ENCODE measurements at regions not wholly inside any gene's neighbourhood (a gene's known extent, or its start where the extent isn't known, plus 50 kb on each side); places are given as distances from the start of the nearest gene placed in this dataset.
"Not testable (repeated sequence)": the region's sequence is repeated elsewhere in the genome, so short reads cannot be mapped to it uniquely, and the experiment has no call there.

DNA sequence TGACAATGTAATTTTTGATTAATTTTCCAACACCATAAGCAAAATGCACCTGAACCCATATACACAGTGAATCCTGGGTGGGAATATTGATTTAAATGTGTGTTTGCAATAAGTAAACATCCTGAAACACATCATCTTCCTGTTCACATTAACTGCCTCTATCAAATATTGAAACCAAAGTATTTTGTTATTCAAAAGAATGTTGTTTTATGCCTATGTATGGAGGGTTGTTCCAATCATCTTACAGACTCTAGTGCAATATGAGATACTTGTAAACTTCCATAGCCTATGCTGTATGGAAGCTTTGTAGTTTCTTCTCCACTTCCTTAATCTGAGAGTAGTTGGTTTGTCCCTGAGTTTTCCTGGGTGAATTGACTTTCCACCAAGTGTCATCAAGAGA is 105.4 kb upstream of the SLC7A11 start:
- DNase-seq: no peak

DNA sequence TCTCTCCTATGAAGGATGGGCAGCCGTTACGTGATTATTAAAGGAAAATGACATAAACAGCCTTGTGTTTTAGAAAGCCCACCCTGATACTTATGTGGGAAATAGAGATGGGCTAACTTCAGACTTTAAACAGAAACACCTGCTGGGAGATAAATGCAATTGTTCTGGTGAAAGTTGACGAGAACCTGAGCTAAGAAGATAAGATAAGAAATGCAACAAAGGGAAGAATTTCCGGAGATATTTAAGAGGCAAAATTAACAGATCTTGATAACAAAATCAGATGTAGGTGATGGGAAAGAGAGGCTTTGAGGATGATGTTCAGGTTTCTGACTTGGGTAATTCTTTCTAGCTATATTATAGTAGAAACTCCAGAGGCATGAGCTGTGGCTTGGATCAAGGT is 102.7 kb upstream of the SLC7A11 start:
- DNase-seq: no peak

DNA sequence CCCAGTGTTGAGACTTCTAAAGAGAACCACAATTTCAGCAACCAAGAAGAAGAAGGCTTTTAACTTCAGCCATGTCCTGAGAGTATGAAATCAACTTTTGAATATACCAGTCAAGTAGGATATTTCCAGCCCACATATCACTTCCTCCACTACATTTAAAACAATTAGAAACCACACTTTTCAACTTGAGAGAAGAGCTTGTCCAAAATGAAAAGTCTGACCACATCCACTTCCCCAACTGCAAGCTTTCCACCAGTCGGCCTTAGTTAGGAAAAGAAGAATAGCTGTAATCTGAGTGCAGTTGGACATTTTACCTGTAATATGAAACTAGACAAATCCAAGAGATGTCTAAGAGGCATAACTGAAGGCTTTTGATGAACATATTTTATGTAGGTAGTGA is 101.9 kb upstream of the SLC7A11 start:
- no peak for DNase-seq

DNA sequence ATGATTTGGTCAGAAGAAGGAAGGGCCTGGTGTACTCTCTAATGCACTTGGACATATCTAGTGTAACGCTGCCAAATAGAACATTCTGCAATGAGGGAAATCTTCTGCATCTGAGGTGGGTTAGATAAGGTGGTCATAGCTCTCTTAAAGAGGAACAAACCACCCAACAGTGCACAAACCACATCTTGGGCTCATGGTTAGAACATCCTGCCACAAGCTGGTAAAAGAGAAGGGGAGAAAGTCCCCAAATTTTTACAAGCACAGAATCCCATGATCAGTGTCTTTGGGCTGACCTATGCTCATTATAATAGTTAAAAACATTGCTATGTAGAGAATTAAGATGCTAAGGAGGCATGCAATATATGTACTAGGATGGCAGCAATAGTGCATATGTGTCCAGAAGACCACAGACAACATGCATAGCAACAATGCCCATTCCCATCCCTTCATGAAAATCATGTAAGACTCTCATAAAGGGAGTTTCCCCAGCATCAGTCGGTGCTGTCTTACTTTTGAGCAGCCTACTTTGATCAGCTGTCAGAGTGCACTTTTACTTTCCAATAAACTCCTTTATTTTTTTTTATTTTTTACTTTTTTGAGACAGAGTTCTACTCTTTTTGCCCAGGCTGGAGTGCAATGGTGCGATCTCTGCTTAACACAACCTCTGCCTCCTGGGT is 99.7 kb upstream of the SLC7A11 start:
- DNase-seq: no peak

DNA sequence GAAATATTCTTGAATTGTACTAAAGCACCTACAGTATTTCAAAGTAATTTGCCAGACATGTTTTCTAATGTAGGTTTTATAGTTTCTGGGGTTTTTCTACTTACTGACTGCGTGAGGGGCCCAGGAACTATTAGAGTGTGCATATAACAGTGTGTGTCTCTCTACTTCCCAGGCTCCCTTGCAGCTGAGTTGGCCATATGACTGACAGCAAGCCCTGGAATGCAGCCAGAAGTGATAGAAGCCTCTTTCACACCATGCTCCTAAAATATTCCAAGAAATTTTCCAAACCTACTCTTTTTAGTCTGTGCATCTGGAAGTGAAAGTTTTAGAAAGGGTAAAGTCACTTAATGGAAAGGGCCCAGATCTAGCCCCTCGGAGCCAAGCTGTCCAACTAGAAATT is 96.7 kb upstream of the SLC7A11 start:
- DNase-seq: no peak

DNA sequence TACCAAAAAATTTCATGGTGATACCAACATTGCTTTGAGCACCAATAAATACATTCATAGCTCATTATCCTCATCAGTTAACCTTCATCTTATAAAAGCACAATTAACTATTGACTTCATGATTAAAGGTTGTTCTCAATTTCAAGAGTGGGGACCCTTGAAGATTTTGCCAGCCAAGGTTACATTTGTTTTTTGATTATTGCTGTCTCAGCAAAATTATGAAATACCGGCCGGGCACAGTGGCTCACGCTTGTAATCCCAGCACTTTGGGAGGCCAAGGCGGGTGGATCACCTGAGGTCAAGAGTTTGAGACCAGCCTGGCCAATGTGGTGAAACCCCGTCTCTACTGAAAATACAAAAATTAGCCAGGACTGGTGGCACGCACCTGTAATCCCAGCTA is 96.1 kb upstream of the SLC7A11 start:
- not testable (repeated sequence) for DNase-seq

DNA sequence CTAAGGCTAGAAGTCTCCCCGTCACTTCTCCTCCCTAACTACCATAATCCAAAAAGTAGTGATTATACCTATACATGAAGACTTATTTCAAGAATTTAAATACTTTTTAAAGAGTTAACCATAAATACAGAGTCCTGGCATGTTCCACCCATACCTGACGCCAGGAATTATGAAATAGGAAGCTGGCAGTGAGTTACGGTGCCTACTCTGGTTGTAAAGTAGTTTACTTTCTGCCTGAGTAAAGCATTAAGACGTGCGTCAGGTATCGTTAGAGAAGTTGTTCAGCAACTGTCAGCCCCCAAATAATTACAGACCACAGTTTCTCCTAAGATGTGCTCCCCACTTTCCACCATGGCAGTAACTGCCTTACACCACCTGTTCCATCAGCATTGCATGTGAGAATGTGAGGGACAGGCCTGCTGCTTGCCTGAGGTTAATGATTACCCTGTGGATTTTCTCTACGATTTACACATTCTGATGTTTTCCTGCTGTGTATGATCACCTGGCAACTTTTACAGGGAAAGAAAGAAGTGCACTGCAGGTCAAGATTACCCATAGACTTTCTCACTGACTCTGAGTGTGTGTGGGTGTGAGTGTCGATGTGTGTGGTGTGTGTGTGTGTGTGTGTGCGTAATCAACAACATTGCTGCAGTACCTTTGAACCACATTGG is 92.3 kb upstream of the SLC7A11 start:
- DNase-seq: no peak

DNA sequence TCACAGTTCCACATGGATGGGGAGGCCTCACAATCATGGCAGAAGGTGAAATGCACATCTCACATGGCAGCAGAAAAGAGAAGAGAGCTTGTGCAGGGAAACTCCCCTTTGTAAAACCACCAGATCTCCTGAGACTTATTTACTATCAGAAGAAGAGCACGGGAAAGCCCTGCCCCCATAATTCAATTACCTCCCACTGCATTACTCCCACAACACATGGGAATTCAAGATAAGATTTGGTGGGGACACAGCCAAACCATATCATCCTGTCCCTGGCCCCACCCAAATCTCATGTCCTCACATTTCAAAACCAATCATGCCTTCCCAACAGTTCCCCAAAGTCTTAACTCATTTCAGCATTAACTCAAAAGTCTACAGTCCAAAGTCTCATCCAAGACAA is 90.3 kb upstream of the SLC7A11 start:
- not testable (repeated sequence) for DNase-seq

DNA sequence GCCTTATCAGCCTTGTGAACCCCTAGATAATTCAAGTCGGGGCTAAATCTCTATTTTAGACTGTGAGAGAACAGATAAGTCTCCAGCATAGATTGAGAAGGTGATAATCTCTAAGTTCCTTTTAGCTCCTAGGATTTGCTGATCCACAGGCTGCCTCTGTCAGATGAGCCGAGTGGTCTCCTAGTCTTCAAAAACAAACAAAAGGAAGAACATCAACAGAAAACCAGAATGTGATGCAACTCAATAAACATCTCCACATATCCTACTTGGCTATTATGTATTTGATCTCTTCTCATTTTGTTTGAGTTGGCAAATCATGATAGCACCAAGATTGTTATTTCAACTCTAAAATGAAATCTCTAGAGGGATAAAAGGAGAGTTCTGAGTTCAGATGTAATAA is 88.4 kb upstream of the SLC7A11 start:
- DNase-seq: no peak

DNA sequence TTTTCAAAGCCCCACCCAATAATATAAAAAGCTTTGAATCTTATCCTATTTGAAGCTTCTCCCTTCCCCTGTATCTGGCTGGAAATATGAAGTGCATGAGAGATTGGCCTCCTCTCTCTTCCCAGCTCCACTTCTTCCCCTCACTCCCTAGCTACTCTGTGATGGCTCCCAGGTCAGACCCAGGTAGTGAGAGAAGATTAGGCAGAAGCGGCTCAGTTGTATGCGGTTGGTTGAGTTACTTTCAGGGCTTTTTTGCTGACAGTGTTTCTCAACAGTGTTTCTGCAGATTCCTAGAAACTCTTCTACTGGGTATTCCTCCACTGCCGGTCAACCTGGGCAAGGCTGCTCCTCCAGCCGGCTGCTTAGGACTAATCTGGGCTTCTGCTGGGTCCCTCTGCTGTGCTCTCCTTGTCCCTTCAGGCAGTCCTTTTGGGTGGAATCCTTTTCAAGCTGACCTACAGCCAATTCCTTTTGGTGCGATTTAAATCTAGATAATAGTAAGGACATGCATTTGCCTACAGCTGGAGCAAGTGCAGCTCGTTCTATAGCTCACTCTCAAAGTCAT is 87.4 kb upstream of the SLC7A11 start:
- no peak for DNase-seq

DNA sequence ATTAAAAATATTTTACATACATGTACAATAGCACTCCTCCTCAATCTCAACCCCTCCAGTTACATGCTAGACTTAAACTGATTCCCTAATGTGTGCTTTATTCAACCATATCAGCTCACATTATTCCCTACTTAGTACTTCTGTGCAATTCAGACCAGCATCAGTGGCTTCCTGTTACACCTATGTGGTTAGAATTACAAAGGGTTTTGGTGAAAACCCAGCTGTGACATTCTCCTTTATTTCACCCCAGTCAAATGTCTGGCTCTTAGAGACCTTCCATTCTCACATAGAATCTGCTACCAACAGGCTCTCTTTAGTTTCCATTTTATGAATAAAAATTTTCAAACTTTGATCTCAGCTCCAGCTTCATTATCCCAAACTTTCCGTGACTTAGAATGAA is 85.2 kb upstream of the SLC7A11 start:
- no peak for DNase-seq

DNA sequence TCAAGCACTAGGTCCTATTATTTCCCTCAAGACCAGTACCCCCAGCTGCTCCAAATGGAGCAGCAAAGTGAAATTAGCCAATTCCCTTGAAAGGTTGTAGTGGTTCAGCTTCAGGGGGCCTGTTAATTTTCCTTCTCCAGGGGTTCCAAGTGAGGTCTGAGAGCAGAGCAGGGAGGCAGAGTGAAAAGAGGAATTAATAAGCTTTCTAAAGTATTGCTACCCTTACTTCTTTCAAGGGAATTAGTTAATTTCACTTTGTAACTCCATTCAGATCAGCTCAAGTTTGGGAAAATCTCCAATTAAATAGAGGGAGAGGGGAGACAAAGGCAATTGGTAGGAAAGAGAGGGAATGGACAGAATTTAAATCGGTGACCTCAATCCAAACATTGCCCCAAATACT is 78.7 kb upstream of the SLC7A11 start:
- DNase-seq: no peak

DNA sequence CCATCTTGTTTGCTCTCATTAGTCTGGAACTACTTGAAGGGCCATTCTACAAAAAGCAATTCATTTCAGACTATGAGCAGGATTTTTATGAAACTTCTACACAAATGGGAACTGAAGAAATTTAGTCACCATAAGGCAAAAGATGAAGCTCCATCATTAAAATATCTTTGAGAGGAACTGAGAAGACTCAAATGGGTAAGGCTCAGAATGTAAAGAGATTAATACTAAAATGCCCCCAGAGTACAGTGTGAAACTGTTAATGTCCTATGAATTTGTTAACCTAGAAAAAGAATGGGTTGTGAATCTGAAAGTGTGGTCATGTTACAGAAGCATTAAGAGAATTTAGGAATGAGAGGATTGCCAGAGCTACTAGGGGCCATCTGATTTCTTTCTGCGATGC is 77.9 kb upstream of the SLC7A11 start:
- no peak for DNase-seq

DNA sequence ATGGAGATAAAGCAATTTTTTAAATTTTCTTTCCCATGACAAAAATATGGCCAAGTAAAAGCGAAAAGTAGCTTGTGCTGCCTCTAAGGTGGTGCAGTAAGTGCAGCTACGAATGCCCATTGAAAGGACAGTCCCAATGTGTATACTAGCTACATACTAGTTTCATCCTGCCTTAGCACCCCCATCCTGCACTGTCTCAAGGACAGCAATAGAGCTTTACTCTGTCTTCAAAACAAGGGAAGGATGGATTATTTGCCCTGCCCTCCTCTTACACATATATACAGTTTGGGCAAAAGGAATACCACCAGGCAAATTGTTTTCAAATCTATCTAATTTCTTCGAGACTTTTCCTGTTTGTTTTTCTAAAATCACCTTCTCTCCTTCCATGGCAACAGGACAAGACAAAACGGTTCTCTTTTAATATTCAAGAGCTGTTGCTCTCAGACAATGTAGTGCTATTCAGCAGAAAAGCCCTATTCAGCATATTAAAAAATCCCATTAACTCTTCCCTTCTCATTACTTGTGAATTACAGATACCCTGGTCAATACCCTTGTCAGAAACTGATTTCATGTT is 75.1 kb upstream of the SLC7A11 start:
- DNase-seq: no peak

DNA sequence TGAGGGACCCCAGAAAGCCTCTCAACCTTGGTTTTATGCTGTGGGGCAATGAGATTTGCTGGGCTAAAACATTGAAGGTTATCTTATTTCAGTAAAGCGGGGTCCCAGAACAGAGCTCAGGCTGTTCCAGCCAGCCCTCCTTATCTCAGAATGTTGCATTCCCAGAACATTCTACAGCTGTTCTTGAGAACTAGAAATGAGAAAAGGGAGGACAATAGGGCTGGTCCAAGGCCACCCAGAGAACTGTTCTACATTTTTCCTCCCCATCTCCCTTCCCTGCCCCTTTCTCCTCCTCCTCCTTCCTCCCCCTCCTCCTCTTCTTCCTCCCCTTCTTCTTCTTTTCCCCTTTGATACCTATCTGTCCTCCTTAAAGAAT is 70.4 kb upstream of the SLC7A11 start:
- DNase-seq: no peak

DNA sequence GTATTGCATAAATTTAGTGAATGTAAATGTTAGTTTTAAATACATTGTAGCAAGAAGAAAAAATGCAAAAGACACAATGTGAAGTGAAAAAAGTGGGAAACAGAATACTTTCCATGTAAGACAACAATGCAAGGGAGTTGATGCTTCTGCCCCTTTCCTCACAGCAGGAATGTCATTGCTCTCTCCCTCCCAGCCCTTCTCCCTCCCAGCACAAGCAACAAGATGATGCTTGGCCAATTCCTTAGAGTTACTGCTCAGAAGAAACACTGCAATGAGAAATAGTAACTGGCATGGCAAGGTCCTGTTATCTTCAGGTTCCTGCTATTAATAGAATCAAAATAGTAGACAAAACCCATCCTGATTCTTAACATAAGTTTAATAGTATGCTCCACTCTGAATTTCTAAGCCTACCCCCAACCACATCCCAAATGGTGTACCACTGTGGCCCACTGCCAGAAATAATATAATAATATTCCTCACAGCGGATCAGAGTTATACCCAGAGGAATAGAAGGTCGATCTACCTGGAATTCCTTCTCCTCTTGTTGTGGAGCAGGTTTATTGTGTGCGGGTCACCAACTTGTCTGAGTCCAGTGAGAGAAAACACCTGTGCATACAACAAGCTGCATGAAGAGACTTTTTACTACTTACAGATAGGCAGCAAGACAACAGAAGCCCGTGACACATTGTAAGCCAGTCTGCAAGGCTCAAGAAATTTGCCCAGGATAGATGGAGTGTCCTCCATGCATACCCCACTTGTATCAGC is 69.8 kb upstream of the SLC7A11 start:
- no peak for DNase-seq

DNA sequence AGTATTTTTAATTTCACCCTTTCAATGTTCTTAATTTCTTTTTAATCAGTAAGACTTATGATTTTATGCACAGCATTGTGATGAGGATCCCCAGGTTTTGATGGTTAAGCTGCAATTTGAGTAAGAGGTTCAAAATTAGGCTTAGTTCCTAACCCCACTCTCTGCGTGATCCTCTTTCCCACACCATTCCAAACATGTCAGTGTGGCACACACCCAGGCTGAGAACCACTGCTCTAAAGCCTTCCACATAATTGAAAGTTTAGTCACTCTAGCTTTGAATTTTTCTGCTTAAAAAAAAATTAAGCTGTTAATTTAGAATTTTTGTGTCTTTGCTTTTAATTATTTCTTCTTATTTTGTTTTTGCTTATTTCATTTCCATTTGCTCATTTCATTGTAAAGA is 68.8 kb upstream of the SLC7A11 start:
- DNase-seq: no peak

DNA sequence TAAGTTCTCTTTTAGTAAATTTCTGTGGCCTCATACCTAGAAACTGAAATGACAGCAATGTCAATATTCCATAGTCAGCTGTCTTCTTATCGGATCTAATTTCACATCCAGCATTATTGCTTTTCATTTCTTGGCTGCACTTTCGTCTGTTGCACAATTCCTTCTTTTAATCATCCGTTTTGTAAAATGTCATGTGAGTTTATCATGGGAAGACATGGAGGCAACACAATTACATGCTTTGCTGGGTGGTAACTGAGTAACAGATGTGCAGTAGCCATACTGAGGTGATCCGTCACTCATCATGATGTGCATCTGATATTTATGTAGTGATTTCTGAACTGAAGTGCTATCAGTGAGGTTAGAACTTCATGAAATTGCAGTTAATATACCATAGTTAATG is 68.3 kb upstream of the SLC7A11 start:
- no peak for DNase-seq

DNA sequence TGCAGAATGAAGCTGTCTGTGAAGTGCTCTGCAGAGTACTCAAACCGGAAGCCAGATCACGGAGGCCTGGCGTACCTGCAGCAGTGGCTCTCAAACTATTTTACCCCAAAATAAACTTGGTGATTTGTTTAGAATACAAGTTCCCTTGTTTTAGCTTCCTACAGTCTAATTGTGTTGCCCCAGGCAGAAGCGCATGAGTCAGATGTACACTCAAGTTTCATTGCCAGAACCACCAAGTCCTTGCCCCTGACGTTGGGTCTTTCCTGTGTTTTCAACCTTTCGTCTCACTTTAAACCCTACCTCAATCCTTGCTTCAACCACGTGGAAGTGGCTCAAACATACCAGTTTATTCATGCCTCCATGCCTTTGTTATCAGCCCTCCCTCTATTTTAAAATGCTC is 66.2 kb upstream of the SLC7A11 start:
- DNase-seq: no peak

DNA sequence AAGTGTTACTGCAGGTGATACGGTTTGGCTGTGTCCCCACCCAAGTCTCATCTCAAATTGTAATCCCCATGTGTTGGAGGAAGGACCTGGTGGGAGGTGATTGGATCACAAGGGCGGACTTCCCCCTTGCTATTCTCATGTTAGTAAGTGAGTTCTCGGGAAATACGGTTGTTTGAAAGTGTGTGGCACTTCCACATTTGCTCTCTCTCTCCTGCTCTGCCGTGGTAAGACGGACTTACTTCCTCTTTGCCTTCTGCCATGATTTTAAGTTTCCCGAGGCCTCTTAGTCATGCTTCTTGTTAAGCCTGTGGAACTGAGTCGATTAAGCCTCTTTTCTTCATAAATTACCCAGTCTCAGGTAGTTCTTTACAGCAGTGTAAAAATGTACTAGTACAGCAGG is 65.2 kb upstream of the SLC7A11 start:
- no peak for DNase-seq

DNA sequence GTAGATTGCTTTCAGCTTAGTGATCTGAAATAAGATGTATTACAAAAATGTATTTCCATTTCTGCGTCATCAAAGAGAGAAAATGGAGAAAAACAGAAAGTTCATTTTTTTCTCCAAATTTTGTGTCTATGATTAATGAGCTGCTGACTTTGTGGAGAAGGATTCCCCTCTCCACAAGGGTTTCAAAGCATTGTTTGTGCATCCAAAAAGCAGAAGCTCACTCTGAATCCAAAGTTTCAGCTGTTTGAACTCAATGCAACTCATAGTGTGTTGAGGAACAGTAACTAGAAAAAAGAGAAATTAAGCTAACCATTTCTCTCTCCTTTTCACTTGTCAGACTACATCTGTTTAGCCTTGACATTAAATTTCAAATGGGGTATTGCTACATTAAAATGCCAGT is 62.9 kb upstream of the SLC7A11 start:
- DNase-seq: no peak

DNA sequence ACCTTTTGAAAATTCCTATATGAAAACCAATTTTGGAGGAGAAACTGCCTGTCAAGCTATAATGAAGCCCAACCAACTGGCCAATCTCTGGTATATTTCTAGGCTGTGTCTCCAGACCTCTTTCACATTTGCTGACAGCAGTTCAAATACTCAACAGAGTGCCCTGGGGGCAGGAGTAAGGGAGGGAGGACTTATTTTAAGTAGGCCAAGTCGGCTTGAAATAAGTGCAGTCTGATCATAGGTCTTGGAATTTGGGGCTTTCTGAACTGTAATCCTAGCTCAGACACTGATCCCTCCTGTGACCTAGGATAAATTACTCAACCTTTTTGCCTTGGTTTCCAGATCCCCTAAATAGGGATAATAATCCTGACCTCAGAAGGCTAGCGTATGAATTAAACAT is 59.4 kb upstream of the SLC7A11 start:
- no peak for DNase-seq

DNA sequence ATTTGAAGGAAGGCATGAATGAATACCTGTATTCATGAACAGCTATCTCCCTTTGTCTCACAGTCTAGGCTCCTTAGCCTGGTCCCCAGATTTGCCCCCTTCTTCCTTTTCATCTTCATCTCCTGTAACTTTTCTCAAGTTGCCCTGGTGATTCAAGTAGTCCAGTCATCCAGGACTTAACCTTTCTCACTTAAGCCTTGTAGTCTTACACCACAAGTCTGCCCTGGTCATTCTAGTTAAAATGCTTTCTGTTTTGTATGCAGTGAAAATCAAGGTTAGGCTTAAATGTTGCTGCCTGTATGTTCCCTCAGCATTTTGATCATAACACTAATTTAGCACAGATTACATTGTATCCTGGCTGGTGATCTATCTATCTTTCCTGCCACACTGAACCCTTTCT is 58.5 kb upstream of the SLC7A11 start:
- no peak for DNase-seq

DNA sequence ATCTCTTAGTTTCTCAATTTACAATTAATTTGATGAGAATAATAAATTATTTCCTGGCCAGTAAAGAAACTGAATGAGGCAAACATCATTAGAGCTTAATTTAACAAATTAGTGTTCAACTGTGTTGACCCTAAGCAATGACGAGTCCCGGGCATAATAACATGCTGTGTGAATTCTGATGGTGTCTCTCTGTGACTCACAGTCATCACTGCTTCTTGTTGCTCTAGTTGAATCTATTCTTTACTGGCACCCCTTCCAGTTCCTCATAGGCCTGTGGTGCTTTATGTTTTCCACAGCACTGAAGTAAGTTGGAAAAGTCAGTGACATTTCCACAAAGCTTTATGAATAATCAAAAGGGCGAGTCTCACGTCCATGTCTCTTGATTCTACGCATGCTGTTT is 57.7 kb upstream of the SLC7A11 start:
- no peak for DNase-seq

All from NCI-H1105 treated with DMSO at 0.1 percent for 48 hours (cell line).